ENCODE measurements at regions not wholly inside any gene's neighbourhood (a gene's known extent, or its start where the extent isn't known, plus 50 kb on each side); places are given as distances from the start of the nearest gene placed in this dataset.

- TF ChIP-seq POLR2AphosphoS5 (IDR thresholded peaks at IDR 0.05; ENCODE audit: low read depth, low read length) = no peak
- TF ChIP-seq TAF1 (IDR thresholded peaks at IDR 0.05; ENCODE audit: borderline replicate concordance, low read depth, low read length) = no peak
These were observed 259.2 kb downstream of the SLCO4C1 start for GRCh38 chr5:102036927-102037326.
